ENCODE measurements at regions not wholly inside any gene's neighbourhood (a gene's known extent, or its start where the extent isn't known, plus 50 kb on each side); places are given as distances from the start of the nearest gene placed in this dataset.
"Not testable (repeated sequence)": the region's sequence is repeated elsewhere in the genome, so short reads cannot be mapped to it uniquely, and the experiment has no call there.

DNA sequence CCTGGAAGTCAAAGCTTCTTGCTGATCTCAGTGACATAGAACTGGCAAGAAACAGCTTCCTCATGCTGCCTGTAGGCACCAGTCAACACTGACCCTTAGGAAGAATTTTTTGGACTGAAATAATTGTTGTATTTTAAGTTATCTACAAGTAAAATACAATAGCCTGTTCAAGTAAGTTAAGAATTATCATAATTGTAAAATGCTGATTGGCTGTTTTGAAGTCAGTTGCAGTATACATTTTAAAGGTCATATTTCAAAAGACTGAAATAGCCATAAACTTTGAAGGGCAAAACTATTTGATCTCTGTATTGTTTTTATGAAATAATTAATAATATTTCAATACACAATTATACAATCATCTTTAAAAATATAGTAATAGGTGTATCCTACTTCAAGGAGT lies 794.9 kb downstream of the MAT2B start:
- DNase-seq (ENCODE audit: low spot score): no peak

GRCh38 chr5:164301136-164301535 lies 795.7 kb downstream of the MAT2B start:
- no peak for DNase-seq (ENCODE audit: low spot score)

DNA sequence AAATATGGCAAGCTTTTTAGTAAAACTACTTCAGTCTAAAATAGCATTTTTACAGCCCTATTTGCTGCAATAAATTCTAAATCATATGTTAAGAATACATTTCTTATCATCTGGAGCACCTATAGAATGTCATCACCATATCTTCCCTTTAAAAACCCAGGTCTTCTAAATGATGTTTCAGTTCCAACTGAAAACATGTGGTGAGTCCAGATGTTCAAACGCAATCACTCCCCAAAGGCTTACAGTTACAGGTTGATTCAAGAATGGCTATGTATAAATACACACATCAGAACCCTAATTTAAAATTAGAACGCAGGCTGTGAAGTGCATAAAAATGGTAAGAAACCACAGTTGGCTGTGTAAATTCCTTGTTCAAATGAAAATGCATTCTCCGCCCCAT lies 796.3 kb downstream of the MAT2B start:
- DNase-seq (ENCODE audit: low spot score): no peak

- DNase-seq (ENCODE audit: low spot score): no peak
These were observed 797.3 kb downstream of the MAT2B start for GRCh38 chr5:164302533-164303235.

GRCh38 chr5:164303646-164304215 lies 798.3 kb downstream of the MAT2B start:
- DNase-seq (ENCODE audit: low spot score): no peak

DNA sequence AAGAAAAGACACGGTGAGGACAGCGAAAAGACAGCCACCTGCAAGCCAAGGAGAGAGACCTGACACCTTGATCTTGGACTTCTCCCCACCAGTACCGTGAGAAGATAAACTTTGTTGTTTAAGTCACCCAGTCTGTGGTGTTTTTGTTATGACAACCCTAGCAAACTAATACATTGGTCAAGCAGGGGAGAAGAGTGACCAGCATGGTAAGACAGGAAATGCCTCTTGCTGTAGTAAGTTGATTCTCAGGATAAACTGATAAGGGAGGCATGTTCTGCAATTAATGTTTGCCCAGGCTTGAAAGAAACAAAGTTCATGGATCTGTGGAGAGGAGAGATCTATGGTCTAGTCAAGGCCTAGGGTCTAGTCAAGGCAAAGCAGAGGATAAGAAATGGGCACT lies 801.2 kb downstream of the MAT2B start:
- DNase-seq (ENCODE audit: low spot score): no peak

- DNase-seq (ENCODE audit: low spot score): no peak
These were observed 807.4 kb downstream of the MAT2B start for GRCh38 chr5:164312801-164313200.

GRCh38 chr5:164317676-164318075 lies 812.3 kb downstream of the MAT2B start:
- DNase-seq (ENCODE audit: low spot score): no peak

- DNase-seq (ENCODE audit: low spot score): no peak
These were observed 813.7 kb downstream of the MAT2B start for GRCh38 chr5:164319161-164319560.

DNA sequence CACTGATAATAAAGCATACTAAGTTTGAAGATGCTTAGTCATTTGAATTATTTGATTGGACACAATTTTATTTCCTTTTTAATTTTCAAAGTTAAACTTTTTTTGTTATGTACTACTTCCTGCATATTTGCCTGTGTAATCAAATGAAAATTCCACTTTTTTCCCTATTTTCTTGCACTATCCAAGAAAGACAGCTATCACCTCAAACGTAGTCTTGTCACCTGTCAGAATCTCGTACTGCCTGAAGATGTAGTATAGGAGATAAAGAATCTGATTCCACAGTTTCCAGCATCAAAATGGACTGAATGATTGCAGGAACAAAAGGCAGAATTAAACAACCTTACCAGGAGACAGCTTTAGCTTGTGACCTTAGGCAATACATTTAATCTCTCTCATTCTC lies 818.8 kb downstream of the MAT2B start:
- DNase-seq (ENCODE audit: low spot score): no peak

GRCh38 chr5:164326219-164326618 lies 820.8 kb downstream of the MAT2B start:
- DNase-seq (ENCODE audit: low spot score): no peak

GRCh38 chr5:164327166-164327565 lies 821.7 kb downstream of the MAT2B start:
- DNase-seq (ENCODE audit: low spot score): not testable (repeated sequence)

DNA sequence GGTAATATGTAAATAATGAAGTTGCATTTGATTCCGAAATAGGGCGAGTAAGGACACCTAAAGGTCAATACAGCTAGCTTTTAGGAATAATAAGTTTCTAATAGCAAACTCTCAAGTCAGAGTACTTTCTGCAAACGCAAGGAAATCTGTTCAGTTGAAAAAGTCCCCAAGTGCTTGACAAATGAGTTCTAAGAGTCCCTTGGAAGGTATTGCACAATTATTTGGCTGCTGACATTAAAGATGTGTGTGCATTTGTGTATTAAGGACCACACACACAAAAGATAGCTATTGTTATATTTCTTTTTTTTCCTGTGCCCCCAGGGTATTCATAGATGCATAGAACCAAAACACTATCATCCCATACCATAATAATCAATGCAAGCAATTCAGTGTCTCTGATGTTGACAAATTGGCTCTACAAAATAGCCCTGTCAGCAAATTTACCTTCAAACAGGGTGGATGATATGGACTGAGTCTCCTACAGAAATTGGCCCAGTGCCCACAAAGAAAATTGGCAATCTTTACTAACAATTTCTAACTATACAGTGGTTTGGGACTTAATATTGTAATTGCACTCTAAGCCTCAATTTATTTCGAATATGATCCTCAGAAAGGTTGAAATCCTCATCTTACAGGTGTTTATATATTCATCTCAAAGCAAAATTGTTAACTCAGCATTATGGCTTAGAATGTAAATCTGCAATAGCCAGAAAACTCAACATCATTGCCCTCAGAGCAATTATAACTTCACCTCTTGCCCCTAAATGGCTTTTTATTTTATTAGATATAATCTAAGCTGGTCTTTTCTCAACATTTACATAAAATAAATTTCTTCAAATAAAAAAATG lies 827.2 kb downstream of the MAT2B start:
- no peak for DNase-seq (ENCODE audit: low spot score)

DNA sequence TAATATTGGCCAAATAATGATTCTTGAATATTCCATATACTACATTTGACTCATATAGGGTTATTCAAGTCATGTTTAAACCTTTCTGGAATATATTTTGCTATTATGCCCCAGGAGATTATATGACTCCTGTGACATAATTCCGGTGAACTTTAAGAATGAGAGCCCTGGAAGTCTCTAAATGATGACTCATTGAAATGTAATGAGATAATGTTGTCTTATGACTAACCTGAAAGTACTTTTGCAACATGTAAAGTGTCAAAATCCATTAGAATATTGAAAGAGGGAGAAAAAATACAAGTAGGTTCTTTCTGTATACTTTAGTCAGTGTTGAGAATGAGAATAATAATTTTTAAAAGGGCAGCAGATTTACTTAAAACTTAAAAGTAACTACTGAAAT lies 830.4 kb downstream of the MAT2B start:
- DNase-seq (ENCODE audit: low spot score): peak; percentile 69

- no peak for DNase-seq (ENCODE audit: low spot score)
These were observed 830.9 kb downstream of the MAT2B start for GRCh38 chr5:164336276-164336675.

GRCh38 chr5:164336906-164337305 lies 831.5 kb downstream of the MAT2B start:
- no peak for DNase-seq (ENCODE audit: low spot score)

GRCh38 chr5:164341056-164341619 lies 835.7 kb downstream of the MAT2B start:
- no peak for DNase-seq (ENCODE audit: low spot score)

DNA sequence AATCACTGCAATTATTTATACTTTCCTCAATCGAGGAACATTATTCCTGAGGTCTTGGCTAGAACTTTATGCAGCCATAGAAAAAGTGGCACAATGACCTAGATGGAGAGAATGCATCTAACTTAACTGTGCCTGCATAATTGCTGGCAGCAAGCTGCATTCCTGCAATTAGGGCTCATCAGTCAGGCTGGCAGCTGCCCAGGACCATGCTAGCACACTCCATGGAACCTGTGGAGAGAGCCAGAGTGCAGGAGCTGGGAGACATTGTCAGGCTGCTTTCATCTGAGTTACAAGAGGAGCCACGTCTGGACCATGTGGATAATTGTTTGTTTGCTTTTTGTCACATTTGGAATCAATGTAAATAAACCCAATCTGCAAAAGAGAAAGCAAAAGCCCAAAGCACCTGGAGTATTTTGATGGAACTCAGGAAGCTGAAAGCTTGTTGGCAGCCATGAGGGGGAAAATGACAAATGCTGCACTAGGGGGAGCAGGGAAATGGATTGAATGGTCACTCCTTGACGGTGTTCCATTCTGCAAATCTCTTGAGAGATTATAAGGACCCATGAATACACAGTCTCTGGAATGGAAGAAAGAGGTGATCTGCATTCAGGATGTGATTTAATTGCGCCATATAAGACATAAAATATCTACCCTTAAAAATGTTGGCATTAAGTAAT lies 839.9 kb downstream of the MAT2B start:
- DNase-seq (ENCODE audit: low spot score): no peak

GRCh38 chr5:164345853-164346252 lies 840.4 kb downstream of the MAT2B start:
- no peak for DNase-seq (ENCODE audit: low spot score)

DNA sequence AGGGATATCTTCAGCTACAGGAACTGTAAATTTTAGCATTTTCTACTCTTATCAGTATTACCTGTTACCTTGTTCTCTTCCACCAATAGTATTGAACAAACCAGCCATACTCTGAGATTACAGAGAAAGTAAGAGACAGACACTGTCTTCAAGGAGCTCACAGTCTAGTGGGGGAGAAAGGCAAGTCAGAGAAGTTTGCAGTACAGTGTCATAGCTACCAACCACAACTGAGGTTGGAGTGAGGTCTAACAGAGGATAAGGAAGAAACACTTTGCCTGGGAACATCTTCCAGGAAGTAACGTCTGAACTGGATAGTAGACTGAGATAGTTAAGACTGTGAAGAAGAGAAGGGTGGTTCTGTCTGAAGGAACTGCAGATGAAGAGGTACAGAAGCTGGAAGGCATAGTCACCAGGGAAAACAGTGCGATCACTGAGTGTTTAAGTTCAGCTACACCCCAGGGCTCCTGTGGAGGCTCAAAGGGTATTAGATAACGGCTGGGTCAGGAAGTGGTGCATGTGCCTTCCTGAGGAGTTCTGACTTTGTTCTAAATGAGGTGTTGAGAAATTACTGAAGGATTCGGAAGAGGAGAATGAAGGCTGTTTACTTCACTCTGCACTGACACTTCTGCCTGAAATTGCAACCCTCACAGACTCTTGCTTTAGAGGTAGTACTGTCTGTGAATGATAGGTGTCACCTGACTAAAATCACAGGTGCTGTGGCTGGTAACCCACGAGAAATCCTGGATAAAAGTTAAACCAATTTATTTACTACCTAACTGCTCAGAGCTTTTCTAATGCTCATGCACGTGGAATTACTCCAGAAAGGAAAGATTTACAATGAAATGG lies 841.6 kb downstream of the MAT2B start:
- DNase-seq (ENCODE audit: low spot score): no peak

DNA sequence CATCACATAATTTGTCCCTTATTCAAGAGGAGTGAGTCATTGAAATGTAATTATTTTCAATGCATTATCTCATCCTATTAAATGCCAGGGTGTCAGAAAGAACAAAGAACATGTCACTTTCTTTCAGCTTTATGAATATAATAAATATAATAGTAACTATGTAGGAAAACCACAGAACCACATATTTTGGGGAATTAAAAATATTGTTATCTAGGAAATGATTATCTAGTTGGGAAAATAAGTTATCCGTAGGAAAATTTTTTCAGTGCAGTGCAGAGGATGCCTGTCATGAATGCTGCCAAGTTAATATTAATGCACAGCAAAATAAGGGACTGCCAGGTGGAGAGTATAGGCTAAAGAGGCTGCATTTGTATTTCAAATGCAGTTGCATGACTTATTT lies 844.8 kb downstream of the MAT2B start:
- no peak for DNase-seq (ENCODE audit: low spot score)

All from RKO (cell line).